Large intestine (tissue), 3 donors: ENCODE measurements at regions not wholly inside any gene's neighbourhood (a gene's known extent, or its start where the extent isn't known, plus 50 kb on each side); places are given as distances from the start of the nearest gene placed in this dataset.
"Not testable (repeated sequence)": the region's sequence is repeated elsewhere in the genome, so short reads cannot be mapped to it uniquely, and the experiment has no call there.

ENCODE experiments used
- DNase-seq, 2 donors: peaks; one replicate each; pipeline versions ENCODE4 v3.0.0 to v3.0.0-alpha.2; 2013
- H3K27ac ChIP-seq: one replicate; pipeline ENCODE4 v1.5.1; 2013; ENCODE audit warnings: low read length
- H3K27me3 ChIP-seq: 2 replicates; pipeline ENCODE4 v1.6.1; 2013; ENCODE audit warnings: low read length; ENCODE audit not compliant: control insufficient read depth, insufficient read depth
- H3K36me3 ChIP-seq: 2 replicates; pipeline ENCODE4 v1.6.1; 2013; ENCODE audit warnings: low read length; ENCODE audit not compliant: control insufficient read depth, insufficient read depth
- H3K4me1 ChIP-seq: one replicate; pipeline ENCODE4 v1.6.1; 2013; ENCODE audit warnings: low read length; ENCODE audit not compliant: control insufficient read depth, insufficient read depth
- H3K4me3 ChIP-seq: one replicate; pipeline ENCODE4 v1.5.1; 2013; ENCODE audit warnings: low read length
- H3K9me3 ChIP-seq: one replicate; pipeline ENCODE4 v1.6.1; 2013; ENCODE audit warnings: mild to moderate bottlenecking, low read depth, low read length, moderate library complexity; ENCODE audit not compliant: control insufficient read depth
- WGBS: methylation state at CpG from one replicate; pipeline ENCODE4 v1.1.5; 2013; ENCODE audit warnings: low lambda C conversion rate; ENCODE audit not compliant: insufficient coverage; 5-methylcytosine and 5-hydroxymethylcytosine counted together

DNA sequence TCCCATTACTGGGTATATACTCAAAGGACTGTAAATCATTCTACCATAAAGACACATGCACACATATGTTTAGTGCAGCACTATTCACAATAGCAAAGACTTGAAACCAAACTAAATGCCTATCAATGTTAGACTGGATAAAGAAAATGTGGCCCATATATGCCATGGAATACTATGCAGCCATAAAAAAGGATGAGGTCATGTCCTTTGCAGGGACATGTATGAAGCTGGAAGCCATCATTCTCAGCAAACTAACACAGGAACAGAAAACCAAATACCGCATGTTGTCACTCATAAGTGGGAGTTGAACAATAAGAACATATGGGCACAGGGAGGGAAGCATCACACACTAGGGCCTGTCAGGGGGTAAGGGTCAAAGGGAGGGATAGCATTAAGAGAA is 1172.4 kb upstream of the ADGRB3 start:
- H3K36me3 ChIP-seq, H3K27ac ChIP-seq, H3K27me3 ChIP-seq, H3K4me3 ChIP-seq, H3K9me3 ChIP-seq, H3K4me1 ChIP-seq, DNase-seq: not testable (repeated sequence)
- WGBS, result no CpG with 5 or more reads among the region's 1 CpG

DNA sequence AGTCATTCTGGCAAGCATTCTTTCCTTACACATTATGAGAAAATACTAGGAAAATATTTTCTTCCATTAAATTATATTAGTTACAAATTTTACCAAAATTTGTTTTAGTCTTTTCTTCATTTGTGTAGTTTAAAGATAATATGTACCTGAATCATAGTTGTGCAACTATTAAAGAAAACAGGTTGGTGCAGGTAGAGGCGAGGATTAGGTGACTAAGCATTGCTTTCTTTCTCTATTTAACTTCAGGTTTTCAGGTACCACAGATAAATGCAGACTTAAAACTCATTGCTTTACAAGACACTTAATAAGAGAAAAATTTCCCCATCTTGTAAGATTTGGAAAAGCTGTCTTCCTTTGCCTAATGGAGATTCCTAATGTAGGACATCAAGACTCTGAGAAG is 1175.5 kb upstream of the ADGRB3 start:
- no peaks in the 10 kb centered on the region for H3K4me1 ChIP-seq
- no peak for DNase-seq
- no peak overlapping the region for H3K4me3 ChIP-seq
- H3K9me3 ChIP-seq, result peaks cover 3% of the 10 kb centered on the region
- no peaks in the 10 kb centered on the region for H3K27me3 ChIP-seq
- WGBS, result no CpG with 5 or more reads among the region's 1 CpG
- no peak overlapping the region for H3K27ac ChIP-seq
- no peaks in the 10 kb centered on the region for H3K36me3 ChIP-seq

DNA sequence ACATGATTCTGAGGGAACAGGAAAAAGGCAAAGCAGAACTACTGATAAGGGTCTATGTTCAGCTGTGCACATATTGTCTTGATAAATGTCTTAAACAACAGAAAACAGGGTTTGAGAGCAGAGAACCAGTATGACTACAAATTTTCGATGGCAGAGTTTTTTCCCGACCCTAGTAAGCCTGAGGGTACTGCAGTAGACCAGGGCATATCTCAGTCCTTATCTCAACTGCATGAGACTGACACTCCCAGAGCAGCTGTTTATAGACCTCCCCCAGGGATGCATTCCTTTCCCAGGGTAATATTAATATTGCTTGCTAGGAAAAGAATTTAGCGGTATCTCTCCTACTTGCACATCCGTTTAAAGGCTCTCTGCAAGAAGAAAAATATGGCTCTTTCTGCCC is 1176.8 kb upstream of the ADGRB3 start:
- Histone ChIP-seq H3K27ac (no peak overlapping the region), H3K9me3 (peaks cover 3% of the 10 kb centered on the region), H3K4me1 (no peaks in the 10 kb centered on the region), H3K27me3 (no peaks in the 10 kb centered on the region), H3K4me3 (no peak overlapping the region), H3K36me3 (no peaks in the 10 kb centered on the region)
- no peak for DNase-seq
- no CpG with 5 or more reads among the region's 4 CpGs for WGBS

DNA sequence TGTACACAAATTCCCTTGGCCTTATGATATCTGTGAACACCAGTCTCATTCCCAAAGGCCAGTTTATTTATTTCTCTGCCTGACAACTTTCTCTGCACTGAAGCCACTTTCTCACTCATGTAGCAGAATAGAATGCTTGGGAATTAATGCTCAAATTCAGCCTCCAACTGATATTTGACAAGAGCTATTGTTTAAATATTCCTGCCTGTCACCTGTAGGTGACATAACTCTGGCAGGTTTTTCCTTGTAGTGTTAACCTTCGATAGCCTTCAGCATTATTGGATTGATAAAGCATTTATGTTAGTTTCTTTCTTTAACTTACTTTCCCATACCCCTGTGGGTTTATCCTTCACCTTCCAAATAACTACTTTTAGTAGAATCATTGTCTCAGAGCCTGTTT is 1183.2 kb upstream of the ADGRB3 start:
- H3K9me3 ChIP-seq, result no peaks in the 10 kb centered on the region
- H3K27me3 ChIP-seq, result no peaks in the 10 kb centered on the region
- no peaks in the 10 kb centered on the region for H3K4me1 ChIP-seq
- 100% methylated on average over 1 of the region's 1 CpG for WGBS
- no peak overlapping the region for H3K4me3 ChIP-seq
- H3K36me3 ChIP-seq, result no peaks in the 10 kb centered on the region
- no peak overlapping the region for H3K27ac ChIP-seq
- DNase-seq, result no peak

DNA sequence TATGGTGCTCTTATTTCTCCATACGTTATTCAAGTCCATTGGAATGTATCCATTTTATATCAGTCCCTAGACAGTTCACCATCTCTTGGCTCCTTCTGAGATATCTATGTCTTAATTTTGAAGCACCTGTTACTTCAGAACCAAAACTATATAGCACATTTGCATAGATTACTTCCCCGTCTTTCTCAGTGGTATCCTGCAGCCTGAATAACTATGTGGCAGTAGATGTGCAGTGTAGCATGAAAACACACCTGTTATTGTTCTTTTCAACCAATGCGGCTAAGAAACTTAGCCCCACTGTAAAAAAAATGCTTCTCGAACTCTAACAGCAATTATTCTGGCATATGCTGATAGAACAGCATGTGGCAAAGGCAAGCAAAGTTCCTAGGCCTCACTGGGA is 1184.4 kb upstream of the ADGRB3 start:
- H3K9me3 ChIP-seq, result no peaks in the 10 kb centered on the region
- no peaks in the 10 kb centered on the region for H3K27me3 ChIP-seq
- no peaks in the 10 kb centered on the region for H3K4me1 ChIP-seq
- H3K36me3 ChIP-seq, result no peaks in the 10 kb centered on the region
- 91% methylated on average over 1 of the region's 4 CpGs for whole genome bisulfite sequencing
- no peak overlapping the region for H3K27ac ChIP-seq
- no peak overlapping the region for H3K4me3 ChIP-seq
- DNase-seq, result no peak

DNA sequence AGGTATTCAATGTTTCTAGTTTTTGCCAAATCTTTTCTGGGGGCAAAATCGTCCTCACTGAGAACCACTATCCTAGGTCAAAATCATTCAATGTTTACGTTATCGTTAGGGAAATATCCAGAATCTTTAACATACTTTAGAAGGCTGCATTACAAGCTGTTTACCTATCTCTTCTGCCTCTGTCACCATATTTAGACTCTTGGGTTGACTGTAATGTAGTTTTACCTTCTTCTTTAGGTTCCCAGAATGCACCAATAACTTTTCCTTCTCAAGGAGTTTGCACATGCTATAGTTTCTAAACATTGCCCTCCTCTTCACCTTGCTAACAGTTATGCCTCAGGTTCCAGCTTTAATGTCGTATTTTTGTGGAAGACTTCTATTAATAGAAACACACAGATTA is 1185.5 kb upstream of the ADGRB3 start:
- H3K4me1 ChIP-seq, result no peaks in the 10 kb centered on the region
- no peak overlapping the region for H3K4me3 ChIP-seq
- 100% methylated on average over 4 of the region's 4 CpGs for WGBS
- no peak overlapping the region for H3K27ac ChIP-seq
- no peak for DNase-seq
- no peaks in the 10 kb centered on the region for H3K27me3 ChIP-seq
- H3K9me3 ChIP-seq, result no peaks in the 10 kb centered on the region
- H3K36me3 ChIP-seq, result no peaks in the 10 kb centered on the region

DNA sequence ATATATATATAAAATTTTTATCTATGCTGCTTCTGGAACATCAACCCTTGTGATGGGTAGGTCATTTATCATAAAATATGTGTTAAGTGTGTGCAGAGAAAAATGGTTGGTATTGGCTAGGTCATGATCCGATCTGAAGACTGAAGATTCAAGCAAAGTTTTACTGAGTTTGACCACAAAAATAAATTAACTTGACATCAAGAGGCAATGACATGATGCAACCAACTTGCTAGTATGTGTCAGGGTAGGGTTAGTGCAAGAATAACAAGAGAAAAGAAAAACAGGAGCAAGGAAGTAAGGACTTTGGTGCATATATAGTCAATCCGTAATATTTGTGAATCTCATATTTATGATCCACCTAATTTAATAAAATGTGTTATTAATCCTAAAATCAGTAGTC is 1202.0 kb upstream of the ADGRB3 start:
- no peaks in the 10 kb centered on the region for H3K27me3 ChIP-seq
- no peak for DNase-seq
- no peaks in the 10 kb centered on the region for H3K4me1 ChIP-seq
- WGBS, result 100% methylated on average over 1 of the region's 2 CpGs
- no peaks in the 10 kb centered on the region for H3K36me3 ChIP-seq
- no peaks in the 10 kb centered on the region for H3K9me3 ChIP-seq
- no peak overlapping the region for H3K27ac ChIP-seq
- H3K4me3 ChIP-seq, result no peak overlapping the region

DNA sequence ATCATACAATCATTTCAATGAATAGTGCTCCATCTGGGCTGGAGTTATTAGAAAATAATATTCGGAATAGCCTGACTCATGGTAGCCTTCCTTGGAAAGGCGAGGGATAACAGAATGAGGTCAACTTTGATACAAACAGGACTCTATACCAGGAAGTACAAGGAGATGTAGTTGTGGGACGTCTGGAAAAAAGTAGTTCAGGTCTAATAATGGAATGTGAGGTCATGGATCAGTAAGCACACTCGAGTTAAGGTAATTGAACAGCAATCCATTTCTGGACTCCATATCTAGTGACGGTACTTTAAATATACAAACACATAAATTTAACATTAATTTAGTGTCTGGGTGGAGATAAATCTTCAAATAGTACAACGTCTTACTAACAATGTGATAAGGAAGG is 1204.0 kb upstream of the ADGRB3 start:
- Histone ChIP-seq H3K27ac (no peak overlapping the region), H3K36me3 (no peaks in the 10 kb centered on the region), H3K9me3 (no peaks in the 10 kb centered on the region), H3K27me3 (no peaks in the 10 kb centered on the region), H3K4me3 (no peak overlapping the region), H3K4me1 (no peaks in the 10 kb centered on the region)
- DNase-seq, result no peak
- WGBS, result 68% methylated on average over 6 of the region's 6 CpGs

DNA sequence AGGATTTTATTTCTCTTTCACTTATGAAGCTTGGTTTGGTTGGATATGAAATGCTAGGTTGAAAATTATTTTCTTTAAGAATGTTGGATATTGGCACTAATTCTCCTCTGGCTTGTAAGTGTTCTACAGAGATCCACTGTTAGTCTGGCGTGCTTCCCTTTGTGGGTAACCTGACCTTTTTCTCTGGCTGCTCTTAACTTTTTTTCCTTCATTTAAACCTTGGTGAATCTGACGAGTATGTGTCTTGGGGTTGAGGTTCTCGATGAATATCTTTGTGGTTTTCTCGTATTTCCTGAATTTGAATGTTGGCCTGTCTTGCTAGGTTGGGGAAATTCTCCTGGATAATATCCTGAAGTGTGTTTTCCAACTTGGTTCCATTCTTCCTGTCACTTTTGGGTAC is 1208.4 kb upstream of the ADGRB3 start:
- not testable (repeated sequence) for H3K4me3 ChIP-seq, H3K4me1 ChIP-seq, DNase-seq, H3K27me3 ChIP-seq, H3K36me3 ChIP-seq, H3K9me3 ChIP-seq, H3K27ac ChIP-seq
- WGBS, result 100% methylated on average over 2 of the region's 4 CpGs

DNA sequence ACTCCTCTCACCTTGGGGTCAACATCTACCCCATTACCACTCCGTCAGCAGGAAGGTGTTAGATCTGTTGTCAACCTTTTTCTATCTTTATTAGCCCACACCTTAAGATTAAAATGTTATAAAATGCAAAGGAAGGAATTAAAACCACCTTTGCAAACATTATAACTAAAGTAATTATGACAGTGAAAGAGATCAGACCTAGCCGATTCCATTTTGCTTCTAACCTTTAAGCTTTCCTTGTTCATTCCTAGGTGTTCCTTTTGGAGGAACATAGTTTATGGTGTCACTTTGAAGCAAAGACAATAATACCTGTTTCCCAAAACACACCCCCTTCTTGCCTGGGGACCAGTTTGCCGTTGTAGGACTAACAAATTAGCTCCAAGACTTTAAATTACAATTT is 1223.0 kb upstream of the ADGRB3 start:
- Histone ChIP-seq H3K9me3 (no peaks in the 10 kb centered on the region), H3K27ac (no peak overlapping the region), H3K36me3 (no peaks in the 10 kb centered on the region), H3K4me1 (no peaks in the 10 kb centered on the region), H3K4me3 (no peak overlapping the region), H3K27me3 (no peaks in the 10 kb centered on the region)
- DNase-seq, result no peak
- WGBS, result 100% methylated on average over 1 of the region's 3 CpGs

DNA sequence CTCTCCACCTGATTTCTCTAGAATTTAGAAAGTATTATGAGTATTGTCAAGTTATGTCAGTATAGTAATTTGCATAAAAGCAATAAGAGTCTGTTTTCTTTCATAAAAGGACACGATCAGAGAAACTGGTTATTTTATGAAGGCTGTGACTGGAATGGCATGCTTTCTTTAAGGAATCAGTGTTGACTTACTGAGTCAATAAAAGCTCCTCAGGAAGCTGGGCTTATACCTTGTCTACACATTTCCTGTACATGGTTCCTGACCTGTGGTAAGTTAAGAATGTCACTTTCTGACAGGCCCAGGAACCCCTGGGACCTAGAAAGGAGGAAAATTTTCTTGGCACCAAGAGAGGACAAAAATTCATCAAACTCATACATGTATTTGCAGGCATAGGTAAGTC is 1224.0 kb upstream of the ADGRB3 start:
- no peak for DNase-seq
- Histone ChIP-seq H3K27ac (no peak overlapping the region), H3K4me3 (no peak overlapping the region), H3K9me3 (no peaks in the 10 kb centered on the region), H3K4me1 (no peaks in the 10 kb centered on the region), H3K36me3 (no peaks in the 10 kb centered on the region), H3K27me3 (no peaks in the 10 kb centered on the region)
- 60% methylated on average over 1 of the region's 1 CpG for WGBS
